Sigmoid colon (tissue), 4 donors: ENCODE measurements at regions not wholly inside any gene's neighbourhood (a gene's known extent, or its start where the extent isn't known, plus 50 kb on each side); places are given as distances from the start of the nearest gene placed in this dataset.
"Not testable (repeated sequence)": the region's sequence is repeated elsewhere in the genome, so short reads cannot be mapped to it uniquely, and the experiment has no call there.

Source experiments
- CTCF ChIP-seq, 4 experiments: fragments of 450-650 bp in 3 of 4; fragments of 200-600 bp in 1 of 4; IDR thresholded peaks; one replicate each; pipeline ENCODE4 v1.5.1; 2016 to 2019; ENCODE audit warnings: antibody characterized with exemption in 4 of 4, mild to moderate bottlenecking in 3 of 4, moderate library complexity in 2 of 4
- POLR2A ChIP-seq, 2 donors: fragments of 450-650 bp; IDR thresholded peaks; one replicate each; pipeline ENCODE4 v1.6.1; 2016; ENCODE audit warnings: antibody characterized with exemption in 2 of 2, mild to moderate bottlenecking in 2 of 2, moderate library complexity in 2 of 2
- POLR2AphosphoS5 ChIP-seq, 4 donors: sonication (generic); formaldehyde crosslinking; IDR thresholded peaks; one replicate each; pipeline ENCODE4 v1.6.1; 2017; ENCODE audit warnings: antibody characterized with exemption in 4 of 4

- not testable (repeated sequence) for TF ChIP-seq CTCF, POLR2AphosphoS5, POLR2A (IDR thresholded peaks at IDR 0.05)
These were observed 157.5 kb upstream of the RMP24 start for GRCh38 chr18:35815011-35815410.
